Hypothalamus (tissue), 51 donors: ENCODE measurements at regions not wholly inside any gene's neighbourhood (a gene's known extent, or its start where the extent isn't known, plus 50 kb on each side); places are given as distances from the start of the nearest gene placed in this dataset.

Experiments
- DNase-seq, 51 donors: peaks; one replicate each; lab custom pipeline; 2025; lab: John Stamatoyannopoulos, UW

GRCh38 chr21:26659757-26660156 lies 86.7 kb upstream of the CYYR1 start:
- no peak for DNase-seq

- DNase-seq: no peak
Observed at GRCh38 chr21:26659182-26659581, 86.1 kb upstream of the CYYR1 start.

GRCh38 chr21:26655460-26655859 lies 82.4 kb upstream of the CYYR1 start:
- DNase-seq: no peak

DNA sequence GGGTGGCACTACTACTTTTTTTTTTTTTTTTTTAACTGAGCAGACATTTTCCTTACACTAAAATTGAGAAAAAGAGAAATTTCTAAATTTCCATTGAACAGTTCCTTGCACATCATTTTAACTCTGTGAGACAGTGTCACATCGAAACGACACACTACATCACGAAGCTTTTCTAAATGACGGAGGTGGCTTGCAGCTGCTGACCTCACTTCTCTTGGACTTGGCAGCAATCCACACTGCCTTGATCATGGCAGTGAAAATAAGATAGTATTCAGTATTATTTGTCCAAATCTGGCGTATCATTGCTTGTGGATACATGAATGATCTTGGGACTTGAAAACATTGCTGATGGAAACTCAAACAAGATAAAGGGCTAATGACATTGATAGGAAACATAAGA lies 80.3 kb upstream of the CYYR1 start:
- DNase-seq: no peak

DNA sequence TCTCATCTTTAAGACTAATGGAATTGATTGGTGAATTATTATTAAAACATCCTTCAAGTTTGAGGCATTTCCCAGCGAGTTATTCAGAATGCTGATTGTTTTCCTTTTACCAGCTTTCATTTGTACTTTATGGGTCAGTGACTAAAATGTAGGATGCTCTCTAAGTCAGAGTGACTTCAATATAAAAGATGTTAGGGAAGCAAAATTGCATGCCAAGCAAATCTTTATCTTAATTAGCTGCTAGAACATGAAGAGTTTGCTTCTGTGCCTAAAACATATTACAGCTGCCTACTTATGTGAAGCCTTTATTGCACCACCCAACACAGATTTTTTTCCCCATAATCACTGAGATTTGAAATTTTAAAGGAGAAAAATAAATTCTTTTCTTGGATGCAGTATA lies 79.8 kb upstream of the CYYR1 start:
- DNase-seq: no peak

- DNase-seq: no peak
Observed at GRCh38 chr21:26641062-26641461, 68.0 kb upstream of the CYYR1 start.

DNA sequence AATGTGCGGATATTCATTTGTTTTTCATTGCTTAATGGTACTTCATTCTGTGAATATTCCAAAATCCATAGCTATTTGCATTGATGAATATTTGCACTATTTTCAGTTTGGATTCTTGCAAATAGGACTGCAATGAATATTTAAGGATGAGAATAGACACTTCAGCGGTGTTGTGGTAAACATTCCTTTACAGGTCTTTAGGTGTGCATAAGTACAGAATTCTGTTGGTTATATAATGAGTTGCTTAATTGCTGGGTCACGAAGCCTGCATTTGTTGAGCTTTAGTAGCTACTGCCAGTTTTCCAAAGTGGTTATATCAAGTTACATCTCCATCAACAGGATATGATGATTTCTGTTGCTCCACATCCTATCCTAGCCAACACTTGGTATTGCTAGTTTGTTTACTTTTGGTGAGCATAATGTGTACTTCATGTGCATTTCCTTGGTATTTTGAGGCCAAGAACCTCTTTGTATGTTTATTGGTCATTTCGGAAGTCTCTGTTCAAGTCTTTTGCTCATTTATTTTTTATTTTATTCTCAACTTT lies 64.2 kb upstream of the CYYR1 start:
- DNase-seq: no peak

DNA sequence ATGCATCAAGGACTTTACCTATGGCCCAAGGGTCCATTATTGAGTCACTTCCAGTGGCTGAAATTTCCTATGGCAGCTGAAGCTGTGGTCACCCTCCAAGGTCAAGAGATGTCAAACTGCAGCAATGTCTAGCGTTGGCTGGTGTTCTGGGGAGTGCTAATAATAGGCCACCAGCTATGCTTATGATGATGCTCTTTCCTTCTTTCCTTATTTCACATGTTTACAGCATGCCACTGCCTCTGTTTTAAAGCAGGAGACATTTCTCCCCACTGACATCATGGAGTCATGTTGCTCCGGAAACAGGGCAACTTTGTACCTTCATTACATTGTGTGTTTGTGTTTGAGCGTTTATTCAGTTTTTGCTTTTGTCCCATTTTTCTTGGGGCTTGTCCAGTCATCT lies 62.6 kb upstream of the CYYR1 start:
- no peak for DNase-seq

DNA sequence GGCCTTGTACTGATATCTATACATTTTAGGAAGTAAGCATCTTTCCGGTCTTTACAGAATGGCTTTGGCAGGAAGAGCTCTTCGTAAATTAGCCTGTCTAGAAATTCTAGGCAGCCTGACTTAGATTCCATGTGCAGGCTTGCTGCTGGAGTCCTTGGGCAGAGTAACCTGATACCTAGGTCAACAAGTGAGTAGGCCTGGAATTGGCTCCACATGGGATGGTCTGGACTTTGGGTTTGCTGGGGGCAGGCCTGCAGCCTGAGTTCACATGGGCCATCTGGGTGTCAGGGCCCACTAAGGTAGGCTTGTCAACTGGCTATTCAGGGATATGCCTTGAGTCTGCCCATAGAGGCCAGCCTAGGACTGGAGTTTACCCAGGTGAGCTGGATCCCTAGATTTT lies 59.6 kb upstream of the CYYR1 start:
- DNase-seq: no peak

DNA sequence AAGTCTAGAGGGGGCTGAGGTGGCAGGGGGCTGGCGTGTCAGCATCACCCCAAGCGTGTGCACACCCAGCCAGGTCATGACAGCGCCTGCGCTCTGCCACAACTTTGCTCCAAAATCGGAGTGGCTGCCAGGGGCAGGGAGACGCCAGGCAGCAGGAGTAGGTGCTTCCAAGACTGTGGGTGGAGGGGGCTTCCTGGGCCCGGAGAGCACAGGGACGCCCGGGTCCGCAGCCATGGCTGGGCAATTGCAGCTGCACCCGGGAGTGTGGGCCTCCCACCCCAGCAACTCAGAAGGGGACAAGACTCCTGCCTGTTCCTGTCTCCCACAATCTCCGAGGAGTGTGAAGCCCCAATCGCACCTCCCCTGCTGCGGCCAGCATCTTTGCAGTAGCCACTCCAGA lies 53.1 kb upstream of the CYYR1 start:
- DNase-seq: no peak

DNA sequence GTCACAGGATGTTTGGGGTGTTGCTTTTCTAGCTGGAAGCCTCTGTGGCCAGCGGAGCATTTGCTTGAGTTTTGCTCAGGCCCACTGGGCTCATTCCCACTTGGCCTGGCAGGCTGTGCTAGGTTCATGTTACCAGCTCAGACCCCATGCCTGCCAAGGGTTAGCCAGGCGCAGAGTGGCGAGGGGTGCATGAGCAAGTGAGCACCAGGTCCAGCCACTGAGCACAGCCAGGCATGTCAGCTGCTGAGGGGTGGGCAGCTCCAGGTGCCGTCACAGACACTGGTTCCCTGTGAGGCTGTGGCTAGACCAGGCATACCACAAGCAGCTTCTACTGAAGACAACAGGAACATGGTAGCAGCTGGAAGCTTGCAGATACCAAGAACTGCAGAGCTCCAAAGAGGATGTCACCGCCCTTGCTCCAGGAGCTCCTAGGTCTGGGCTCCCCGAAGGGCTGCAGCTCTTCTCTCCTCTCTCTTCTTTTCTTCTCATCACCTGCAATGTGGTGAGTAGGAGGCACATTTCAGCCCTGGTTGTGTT lies 52.0 kb upstream of the CYYR1 start:
- no peak for DNase-seq
